ENCODE measurements at regions not wholly inside any gene's neighbourhood (a gene's known extent, or its start where the extent isn't known, plus 50 kb on each side); places are given as distances from the start of the nearest gene placed in this dataset.
"Not testable (repeated sequence)": the region's sequence is repeated elsewhere in the genome, so short reads cannot be mapped to it uniquely, and the experiment has no call there.

- H2AFZ ChIP-seq (ENCODE audit: insufficient read depth, low read depth, low read length, poor library complexity, severe bottlenecking), result no peak overlapping the region
- no peaks in the 10 kb centered on the region for H3K4me1 Mint-ChIP-seq
- no peak overlapping the region for H3K27ac Mint-ChIP-seq
- no peaks in the 10 kb centered on the region for H3K4me1 ChIP-seq (ENCODE audit: control insufficient read depth in 2 of 2, insufficient read depth in 2 of 2, low read length in 2 of 2)
- H4K20me1 ChIP-seq (ENCODE audit: control insufficient read depth, insufficient read depth, low read length, poor library complexity, severe bottlenecking), result no peaks in the 10 kb centered on the region
- intact Hi-C loops (cut with micrococcal nuclease), result no loop called here
- H3K27me3 ChIP-seq (replicated peaks in 1 of 4; ENCODE audit: control extremely low read depth in 1 of 4, control insufficient read depth in 3 of 4, insufficient read depth in 4 of 4, low read length in 3 of 4), result no peaks in the 10 kb centered on the region
- no peak for ATAC-seq (ENCODE audit: low read depth)
- no peak for TF ChIP-seq CTCF (IDR thresholded peaks at IDR 0.05)
- no peak for TF ChIP-seq EZH2 (IDR thresholded peaks at IDR 0.05; ENCODE audit: borderline replicate concordance, insufficient read depth, low read depth, low read length, poor library complexity, severe bottlenecking)
- H3K4me2 ChIP-seq (replicated peaks; ENCODE audit: low read depth, low read length, poor library complexity, severe bottlenecking), result no peak overlapping the region
- no peaks in the 10 kb centered on the region for H3K36me3 ChIP-seq (replicated peaks in 1 of 2; ENCODE audit: control extremely low read depth in 1 of 2, control insufficient read depth in 1 of 2, extremely low read depth in 1 of 2, insufficient read depth in 2 of 2, low read length in 1 of 2)
- ChIA-PET POLR2A (no interaction called here), CTCF (no interaction called here)
- no peak overlapping the region for H3K4me3 ChIP-seq (ENCODE audit: control extremely low read depth in 1 of 5, extremely low read depth in 1 of 5, insufficient read depth in 1 of 5, low read depth in 2 of 5, low read length in 4 of 5)
- WGBS (ENCODE audit: insufficient coverage), result no CpG with 5 or more reads among the region's 3 CpGs
- no peak overlapping the region for H3K4me3 Mint-ChIP-seq
- H3K27ac ChIP-seq (ENCODE audit: low read length in 2 of 2), result no peak overlapping the region
- no peak for DNase-seq
- H3K79me2 ChIP-seq (ENCODE audit: control insufficient read depth, insufficient read depth, low read length), result no peaks in the 10 kb centered on the region
- H3K27me3 Mint-ChIP-seq, result no peaks in the 10 kb centered on the region
- no peaks in the 10 kb centered on the region for H3K9me3 ChIP-seq (ENCODE audit: control extremely low read depth in 1 of 3, control insufficient read depth in 2 of 3, insufficient read depth in 1 of 3, low read length in 2 of 3)
- H3K9me3 Mint-ChIP-seq (ENCODE audit: insufficient read depth), result no peaks in the 10 kb centered on the region
- no peak overlapping the region for H3K9ac ChIP-seq (ENCODE audit: low read length)
These were observed 426.7 kb upstream of the FRG2C start for GRCh38 chr3:75237477-75237876.

GRCh38 chr3:75241226-75241962, 422.7 kb upstream of the FRG2C start:
- H3K27me3 Mint-ChIP-seq; intact Hi-C loops (cut with micrococcal nuclease); H3K4me3 ChIP-seq (ENCODE audit: control extremely low read depth in 1 of 5, extremely low read depth in 1 of 5, insufficient read depth in 1 of 5, low read depth in 2 of 5, low read length in 4 of 5); H3K9ac ChIP-seq (ENCODE audit: low read length); H3K27ac ChIP-seq (ENCODE audit: low read length in 2 of 2); H3K4me2 ChIP-seq (replicated peaks; ENCODE audit: low read depth, low read length, poor library complexity, severe bottlenecking); H3K27ac Mint-ChIP-seq; H3K4me1 ChIP-seq (ENCODE audit: control insufficient read depth in 2 of 2, insufficient read depth in 2 of 2, low read length in 2 of 2); H3K36me3 ChIP-seq (replicated peaks in 1 of 2; ENCODE audit: control extremely low read depth in 1 of 2, control insufficient read depth in 1 of 2, extremely low read depth in 1 of 2, insufficient read depth in 2 of 2, low read length in 1 of 2); POLR2A ChIA-PET; H2AFZ ChIP-seq (ENCODE audit: insufficient read depth, low read depth, low read length, poor library complexity, severe bottlenecking); DNase-seq; CTCF ChIA-PET; H3K9me3 Mint-ChIP-seq (ENCODE audit: insufficient read depth); H3K4me3 Mint-ChIP-seq; H3K9me3 ChIP-seq (ENCODE audit: control extremely low read depth in 1 of 3, control insufficient read depth in 2 of 3, insufficient read depth in 1 of 3, low read length in 2 of 3); H3K27me3 ChIP-seq (replicated peaks in 1 of 4; ENCODE audit: control extremely low read depth in 1 of 4, control insufficient read depth in 3 of 4, insufficient read depth in 4 of 4, low read length in 3 of 4); H3K79me2 ChIP-seq (ENCODE audit: control insufficient read depth, insufficient read depth, low read length); ATAC-seq (ENCODE audit: low read depth); H3K4me1 Mint-ChIP-seq; H4K20me1 ChIP-seq (ENCODE audit: control insufficient read depth, insufficient read depth, low read length, poor library complexity, severe bottlenecking): not testable (repeated sequence)
- WGBS (ENCODE audit: insufficient coverage), result 0% methylated on average over 3 of the region's 5 CpGs
